ENCODE measurements at regions not wholly inside any gene's neighbourhood (a gene's known extent, or its start where the extent isn't known, plus 50 kb on each side); places are given as distances from the start of the nearest gene placed in this dataset.
"Not testable (repeated sequence)": the region's sequence is repeated elsewhere in the genome, so short reads cannot be mapped to it uniquely, and the experiment has no call there.

DNA sequence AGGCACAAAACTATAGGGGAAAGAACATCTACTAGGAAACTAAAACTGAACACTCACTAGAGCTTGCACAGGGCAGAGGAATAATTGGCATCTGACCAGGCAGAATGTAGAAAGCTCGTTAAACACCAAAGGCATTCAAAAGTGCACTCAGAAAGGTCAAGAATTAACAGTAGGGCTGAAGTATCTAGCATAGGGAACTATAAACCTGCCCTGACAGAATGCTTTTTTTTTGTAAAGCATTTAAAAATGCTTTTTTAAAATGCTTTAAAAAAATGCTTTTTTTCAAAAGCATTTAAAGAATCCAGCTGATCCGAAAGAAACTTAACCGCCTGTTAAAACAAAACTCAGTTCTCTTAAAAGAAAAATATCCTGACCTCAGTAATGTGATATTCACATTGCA is 74.6 kb upstream of the EGFR start:
- Mint-ChIP-seq H3K27me3 (peaks cover 1 to 4% of the 10 kb centered on the region in 2 donors), H3K36me3 (no peaks in the 10 kb centered on the region), H3K27ac (no peak overlapping the region), H3K4me3 (no peak overlapping the region), H3K9me3 (peaks cover 2 to 8% (median 5%) of the 10 kb centered on the region in 8 donors), H3K4me1 (no peaks in the 10 kb centered on the region)
- Histone ChIP-seq H3K4me1 (ENCODE audit: insufficient read depth, low read length) (no peaks in the 10 kb centered on the region), H3K4me3 (ENCODE audit: low read length in 2 of 2) (no peak overlapping the region), H3K36me3 (ENCODE audit: insufficient read depth, low read length) (no peaks in the 10 kb centered on the region), H3K27ac (ENCODE audit: low read depth, low read length) (no peak overlapping the region), H3K27me3 (ENCODE audit: insufficient read depth, low read length) (no peaks in the 10 kb centered on the region), H3K9me3 (ENCODE audit: control insufficient read depth in 1 of 2, low read length in 2 of 2) (no peaks in the 10 kb centered on the region)
- DNase-seq = no peak
- CTCF ChIA-PET (ENCODE audit: partially characterized antibody) = no interaction called here
- POLR2A ChIA-PET (ENCODE audit: partially characterized antibody) = no interaction called here
- intact Hi-C loops (cut with micrococcal nuclease) = no loop called here

GRCh38 chr7:54946271-54946670 is 72.5 kb upstream of the EGFR start:
- ChIA-PET CTCF (ENCODE audit: partially characterized antibody) (no interaction called here), POLR2A (ENCODE audit: partially characterized antibody) (no interaction called here)
- Histone ChIP-seq H3K36me3 (ENCODE audit: insufficient read depth, low read length) (no peaks in the 10 kb centered on the region), H3K4me1 (ENCODE audit: insufficient read depth, low read length) (no peaks in the 10 kb centered on the region), H3K27me3 (ENCODE audit: insufficient read depth, low read length) (no peaks in the 10 kb centered on the region), H3K27ac (ENCODE audit: low read depth, low read length) (no peak overlapping the region), H3K4me3 (ENCODE audit: low read length in 2 of 2) (no peak overlapping the region), H3K9me3 (ENCODE audit: control insufficient read depth in 1 of 2, low read length in 2 of 2) (no peaks in the 10 kb centered on the region)
- Mint-ChIP-seq H3K9me3 (peaks cover 0 to 11% (median 6%) of the 10 kb centered on the region in 8 donors), H3K4me3 (no peak overlapping the region), H3K27ac (no peak overlapping the region), H3K36me3 (no peaks in the 10 kb centered on the region), H3K27me3 (no peaks in the 10 kb centered on the region), H3K4me1 (no peaks in the 10 kb centered on the region)
- DNase-seq = no peak
- intact Hi-C loops (cut with micrococcal nuclease) = no loop called here

DNA sequence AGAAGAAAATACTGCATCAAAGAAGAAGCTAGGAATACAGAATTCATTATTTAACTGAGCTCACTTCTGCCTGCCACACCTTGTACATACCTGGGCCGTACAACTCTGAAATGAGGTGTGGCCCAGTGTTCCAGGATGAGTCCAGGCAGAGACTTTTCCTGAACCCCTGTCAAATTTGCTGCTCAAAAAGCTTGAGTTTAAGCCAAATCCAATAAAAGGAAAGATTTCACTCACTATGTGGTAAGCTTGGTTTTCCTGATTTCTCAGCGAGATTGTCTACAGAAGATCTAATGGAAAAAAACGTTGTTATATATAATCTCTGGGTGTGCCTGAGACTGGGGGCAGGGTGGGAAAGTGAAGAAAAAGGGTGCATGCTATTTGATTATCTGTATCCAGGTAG is 72.1 kb upstream of the EGFR start:
- no peak overlapping the region for H3K27ac Mint-ChIP-seq
- Histone ChIP-seq H3K36me3 (ENCODE audit: insufficient read depth, low read length) (no peaks in the 10 kb centered on the region), H3K4me1 (ENCODE audit: insufficient read depth, low read length) (no peaks in the 10 kb centered on the region), H3K4me3 (ENCODE audit: low read length in 2 of 2) (no peak overlapping the region), H3K27me3 (ENCODE audit: insufficient read depth, low read length) (no peaks in the 10 kb centered on the region), H3K27ac (ENCODE audit: low read depth, low read length) (no peak overlapping the region), H3K9me3 (ENCODE audit: control insufficient read depth in 1 of 2, low read length in 2 of 2) (no peaks in the 10 kb centered on the region)
- H3K4me1 Mint-ChIP-seq = no peaks in the 10 kb centered on the region
- intact Hi-C loops (cut with micrococcal nuclease) = no loop called here
- H3K36me3 Mint-ChIP-seq = no peaks in the 10 kb centered on the region
- CTCF ChIA-PET (ENCODE audit: partially characterized antibody) = no interaction called here
- POLR2A ChIA-PET (ENCODE audit: partially characterized antibody) = no interaction called here
- H3K9me3 Mint-ChIP-seq = peaks cover 0 to 11% (median 6%) of the 10 kb centered on the region in 8 donors
- no peak for DNase-seq
- no peaks in the 10 kb centered on the region for H3K27me3 Mint-ChIP-seq
- H3K4me3 Mint-ChIP-seq = no peak overlapping the region

- Histone ChIP-seq H3K4me1 (ENCODE audit: insufficient read depth, low read length) (no peaks in the 10 kb centered on the region), H3K36me3 (ENCODE audit: insufficient read depth, low read length) (no peaks in the 10 kb centered on the region), H3K9me3 (ENCODE audit: control insufficient read depth in 1 of 2, low read length in 2 of 2) (no peaks in the 10 kb centered on the region), H3K4me3 (ENCODE audit: low read length in 2 of 2) (no peak overlapping the region), H3K27me3 (ENCODE audit: insufficient read depth, low read length) (no peaks in the 10 kb centered on the region), H3K27ac (ENCODE audit: low read depth, low read length) (no peak overlapping the region)
- Mint-ChIP-seq H3K4me1 (no peaks in the 10 kb centered on the region), H3K27ac (no peak overlapping the region), H3K9me3 (peaks cover 0 to 11% (median 5%) of the 10 kb centered on the region in 8 donors), H3K4me3 (no peak overlapping the region), H3K27me3 (no peaks in the 10 kb centered on the region), H3K36me3 (no peaks in the 10 kb centered on the region)
- DNase-seq = no peak
- ChIA-PET POLR2A (ENCODE audit: partially characterized antibody) (no interaction called here), CTCF (ENCODE audit: partially characterized antibody) (no interaction called here)
- intact Hi-C loops (cut with micrococcal nuclease) = no loop called here
These were observed 71.6 kb upstream of the EGFR start for GRCh38 chr7:54947266-54947665.

DNA sequence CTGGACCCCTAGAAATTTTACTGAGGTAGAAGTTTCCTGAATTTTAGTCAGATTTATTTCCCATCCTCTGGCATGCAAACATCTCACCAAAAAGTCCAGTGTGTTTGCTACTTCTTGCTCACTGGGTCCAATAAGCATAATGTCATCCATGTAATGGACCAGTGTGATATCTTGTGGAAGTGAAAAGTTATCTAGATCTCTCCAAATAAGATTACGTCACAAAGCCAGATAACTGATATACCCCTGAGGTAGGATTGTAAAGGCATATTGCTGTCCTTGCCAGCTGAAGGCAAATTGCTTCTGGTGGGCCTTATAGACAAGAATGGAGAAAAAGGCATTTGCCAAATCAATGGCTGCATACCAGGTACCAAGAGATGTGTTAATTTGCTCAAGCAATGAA is 69.3 kb upstream of the EGFR start:
- H3K9me3 ChIP-seq (ENCODE audit: control insufficient read depth in 1 of 2, low read length in 2 of 2); H3K4me3 Mint-ChIP-seq; H3K36me3 Mint-ChIP-seq; POLR2A ChIA-PET (ENCODE audit: partially characterized antibody); H3K4me3 ChIP-seq (ENCODE audit: low read length in 2 of 2); H3K27ac ChIP-seq (ENCODE audit: low read depth, low read length); H3K27me3 ChIP-seq (ENCODE audit: insufficient read depth, low read length); intact Hi-C loops (cut with micrococcal nuclease); DNase-seq; H3K9me3 Mint-ChIP-seq; H3K4me1 ChIP-seq (ENCODE audit: insufficient read depth, low read length); H3K27me3 Mint-ChIP-seq; H3K4me1 Mint-ChIP-seq; CTCF ChIA-PET (ENCODE audit: partially characterized antibody); H3K36me3 ChIP-seq (ENCODE audit: insufficient read depth, low read length); H3K27ac Mint-ChIP-seq: not testable (repeated sequence)

GRCh38 chr7:54955296-54955695 is 63.5 kb upstream of the EGFR start:
- Histone ChIP-seq H3K9me3 (ENCODE audit: control insufficient read depth in 1 of 2, low read length in 2 of 2) (no peaks in the 10 kb centered on the region), H3K27ac (ENCODE audit: low read depth, low read length) (no peak overlapping the region), H3K36me3 (ENCODE audit: insufficient read depth, low read length) (no peaks in the 10 kb centered on the region), H3K4me3 (ENCODE audit: low read length in 2 of 2) (no peak overlapping the region), H3K27me3 (ENCODE audit: insufficient read depth, low read length) (no peaks in the 10 kb centered on the region), H3K4me1 (ENCODE audit: insufficient read depth, low read length) (no peaks in the 10 kb centered on the region)
- Mint-ChIP-seq H3K27ac (no peak overlapping the region), H3K27me3 (peaks cover 4 to 7% of the 10 kb centered on the region in 2 donors), H3K9me3 (peaks cover 0 to 9% (median 4%) of the 10 kb centered on the region in 8 donors), H3K4me3 (no peak overlapping the region), H3K36me3 (no peaks in the 10 kb centered on the region), H3K4me1 (no peaks in the 10 kb centered on the region)
- intact Hi-C loops (cut with micrococcal nuclease) = no loop called here
- POLR2A ChIA-PET (ENCODE audit: partially characterized antibody) = no interaction called here
- no peak for DNase-seq
- CTCF ChIA-PET (ENCODE audit: partially characterized antibody) = no interaction called here

DNA sequence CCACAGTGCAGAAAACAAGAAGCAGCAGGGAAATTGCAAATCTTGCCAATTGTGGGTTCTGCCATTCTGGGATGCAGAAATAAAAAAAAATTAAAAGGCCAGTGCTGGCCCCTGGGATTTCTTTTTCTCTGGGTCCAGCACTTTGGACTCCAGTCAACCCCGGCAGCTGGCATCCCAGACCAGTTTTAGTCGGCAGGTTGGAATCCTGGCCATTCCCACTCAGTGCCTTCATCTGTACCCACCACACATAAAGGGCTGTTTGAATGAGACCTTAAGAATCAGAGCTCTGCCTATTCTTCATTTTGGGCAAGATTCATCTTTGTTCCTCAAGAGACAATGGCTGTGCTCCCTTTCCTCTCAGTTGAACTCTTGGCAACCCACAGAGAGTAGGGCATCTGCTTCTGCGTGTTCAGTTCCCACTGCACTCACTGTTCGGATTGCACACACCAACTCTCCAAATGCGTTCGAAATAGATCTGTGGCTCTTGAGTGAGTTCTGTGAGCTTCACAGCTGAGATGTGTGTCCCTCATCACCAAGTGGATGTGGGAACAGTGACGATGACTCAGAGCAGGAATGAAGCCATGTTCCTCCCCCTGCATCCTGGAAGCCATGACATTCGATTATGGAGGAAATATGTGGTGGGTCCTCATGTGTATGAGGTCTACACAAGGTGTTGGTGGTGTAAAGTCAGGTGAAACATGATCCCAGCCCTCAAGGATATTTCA is 63.0 kb upstream of the EGFR start:
- ChIA-PET CTCF (ENCODE audit: partially characterized antibody) (no interaction called here), POLR2A (ENCODE audit: partially characterized antibody) (no interaction called here)
- Histone ChIP-seq H3K9me3 (ENCODE audit: control insufficient read depth in 1 of 2, low read length in 2 of 2) (no peaks in the 10 kb centered on the region), H3K27ac (ENCODE audit: low read depth, low read length) (no peak overlapping the region), H3K4me3 (ENCODE audit: low read length in 2 of 2) (no peak overlapping the region), H3K36me3 (ENCODE audit: insufficient read depth, low read length) (no peaks in the 10 kb centered on the region), H3K4me1 (ENCODE audit: insufficient read depth, low read length) (no peaks in the 10 kb centered on the region), H3K27me3 (ENCODE audit: insufficient read depth, low read length) (no peaks in the 10 kb centered on the region)
- peaks cover 4 to 7% of the 10 kb centered on the region in 2 donors for H3K27me3 Mint-ChIP-seq
- no peaks in the 10 kb centered on the region for H3K4me1 Mint-ChIP-seq
- H3K27ac Mint-ChIP-seq = no peak overlapping the region
- no peak overlapping the region for H3K4me3 Mint-ChIP-seq
- no peaks in the 10 kb centered on the region for H3K36me3 Mint-ChIP-seq
- intact Hi-C loops (cut with micrococcal nuclease) = no loop called here
- peaks cover 0 to 9% (median 4%) of the 10 kb centered on the region in 8 donors for H3K9me3 Mint-ChIP-seq
- DNase-seq = no peak

DNA sequence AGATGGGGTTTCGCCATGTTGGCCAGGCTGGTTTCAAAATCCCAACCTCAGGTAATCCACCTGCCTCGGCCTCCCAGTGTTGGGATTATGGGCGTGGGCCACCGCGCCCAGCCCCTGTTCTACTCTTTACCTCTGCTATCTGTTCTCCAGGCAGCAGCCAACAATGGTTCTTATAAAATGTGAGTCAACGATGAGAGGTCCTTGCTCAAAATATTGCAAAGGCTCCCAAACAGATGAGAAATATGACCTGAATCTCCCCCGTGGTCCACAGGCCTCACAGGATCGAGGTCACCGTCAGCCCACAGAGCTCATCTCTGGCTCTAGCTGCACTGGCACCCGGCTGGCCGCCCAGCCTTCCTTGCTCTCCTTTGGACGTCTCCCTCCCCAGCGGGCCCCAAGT is 62.0 kb upstream of the EGFR start:
- Histone ChIP-seq H3K4me1 (ENCODE audit: insufficient read depth, low read length) (no peaks in the 10 kb centered on the region), H3K4me3 (ENCODE audit: low read length in 2 of 2) (no peak overlapping the region), H3K9me3 (ENCODE audit: control insufficient read depth in 1 of 2, low read length in 2 of 2) (no peaks in the 10 kb centered on the region), H3K27me3 (ENCODE audit: insufficient read depth, low read length) (no peaks in the 10 kb centered on the region), H3K36me3 (ENCODE audit: insufficient read depth, low read length) (no peaks in the 10 kb centered on the region), H3K27ac (ENCODE audit: low read depth, low read length) (no peak overlapping the region)
- POLR2A ChIA-PET (ENCODE audit: partially characterized antibody) = no interaction called here
- H3K4me1 Mint-ChIP-seq = no peaks in the 10 kb centered on the region
- no peak for DNase-seq
- peaks cover 4 to 7% of the 10 kb centered on the region in 2 donors for H3K27me3 Mint-ChIP-seq
- no peak overlapping the region for H3K4me3 Mint-ChIP-seq
- CTCF ChIA-PET (ENCODE audit: partially characterized antibody) = no interaction called here
- H3K36me3 Mint-ChIP-seq = no peaks in the 10 kb centered on the region
- H3K27ac Mint-ChIP-seq = no peak overlapping the region
- intact Hi-C loops (cut with micrococcal nuclease) = no loop called here
- peaks cover 0 to 4% (median 2%) of the 10 kb centered on the region in 8 donors for H3K9me3 Mint-ChIP-seq
